ENCODE measurements at regions not wholly inside any gene's neighbourhood (a gene's known extent, or its start where the extent isn't known, plus 50 kb on each side); places are given as distances from the start of the nearest gene placed in this dataset.

GRCh38 chr15:58260205-58260724 is 122.1 kb downstream of the AQP9 start:
- H3K36me3 ChIP-seq (ENCODE audit: insufficient read depth, low read length): no peaks in the 10 kb centered on the region
- no peak overlapping the region for H3K4me3 ChIP-seq (ENCODE audit: low read length)
- H3K27me3 ChIP-seq (ENCODE audit: insufficient read depth, low read length): no peaks in the 10 kb centered on the region
- H3K9me3 ChIP-seq (ENCODE audit: low read length): peaks cover under 1% of the 10 kb centered on the region
- no peak overlapping the region for H2AFZ ChIP-seq (ENCODE audit: low read depth, low read length)
- H3K4me1 ChIP-seq (ENCODE audit: insufficient read depth, low read length): no peaks in the 10 kb centered on the region

- Histone ChIP-seq H3K27me3 (ENCODE audit: insufficient read depth, low read length) (no peaks in the 10 kb centered on the region), H3K4me3 (ENCODE audit: low read length) (no peak overlapping the region), H3K9me3 (ENCODE audit: low read length) (no peaks in the 10 kb centered on the region), H3K36me3 (ENCODE audit: insufficient read depth, low read length) (no peaks in the 10 kb centered on the region), H2AFZ (ENCODE audit: low read depth, low read length) (no peak overlapping the region), H3K4me1 (ENCODE audit: insufficient read depth, low read length) (no peaks in the 10 kb centered on the region)
Observed at GRCh38 chr15:58260725-58261267, 122.6 kb downstream of the AQP9 start.

DNA sequence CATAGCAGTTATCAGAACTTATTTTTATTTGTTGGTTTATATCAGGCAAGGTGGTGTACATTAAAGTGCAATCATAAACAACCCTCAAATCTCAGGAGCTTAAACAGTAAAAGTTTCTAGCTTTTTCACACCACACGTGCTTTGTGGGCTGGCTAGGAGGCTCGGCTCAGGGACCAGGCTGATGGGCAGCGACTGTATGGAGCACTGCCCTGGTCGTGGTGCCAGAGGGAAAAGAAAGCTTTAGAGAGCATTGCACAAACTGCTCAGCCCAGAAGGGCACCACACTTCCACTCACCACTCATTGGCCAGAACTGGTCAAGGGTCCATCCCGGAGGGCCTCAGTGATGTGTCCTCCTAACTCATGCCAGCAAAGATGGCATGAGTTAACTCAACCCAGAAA is 123.2 kb downstream of the AQP9 start:
- no peak overlapping the region for H3K4me3 ChIP-seq (ENCODE audit: low read length)
- H2AFZ ChIP-seq (ENCODE audit: low read depth, low read length): no peak overlapping the region
- H3K36me3 ChIP-seq (ENCODE audit: insufficient read depth, low read length): no peaks in the 10 kb centered on the region
- no peaks in the 10 kb centered on the region for H3K4me1 ChIP-seq (ENCODE audit: insufficient read depth, low read length)
- H3K27me3 ChIP-seq (ENCODE audit: insufficient read depth, low read length): no peaks in the 10 kb centered on the region
- no peaks in the 10 kb centered on the region for H3K9me3 ChIP-seq (ENCODE audit: low read length)

- no peak overlapping the region for H3K4me3 ChIP-seq (ENCODE audit: low read length)
- H2AFZ ChIP-seq (ENCODE audit: low read depth, low read length): no peak overlapping the region
- no peaks in the 10 kb centered on the region for H3K4me1 ChIP-seq (ENCODE audit: insufficient read depth, low read length)
- H3K27me3 ChIP-seq (ENCODE audit: insufficient read depth, low read length): no peaks in the 10 kb centered on the region
- H3K36me3 ChIP-seq (ENCODE audit: insufficient read depth, low read length): no peaks in the 10 kb centered on the region
- H3K9me3 ChIP-seq (ENCODE audit: low read length): no peaks in the 10 kb centered on the region
Observed at GRCh38 chr15:58264053-58264971, 126.1 kb downstream of the AQP9 start.

DNA sequence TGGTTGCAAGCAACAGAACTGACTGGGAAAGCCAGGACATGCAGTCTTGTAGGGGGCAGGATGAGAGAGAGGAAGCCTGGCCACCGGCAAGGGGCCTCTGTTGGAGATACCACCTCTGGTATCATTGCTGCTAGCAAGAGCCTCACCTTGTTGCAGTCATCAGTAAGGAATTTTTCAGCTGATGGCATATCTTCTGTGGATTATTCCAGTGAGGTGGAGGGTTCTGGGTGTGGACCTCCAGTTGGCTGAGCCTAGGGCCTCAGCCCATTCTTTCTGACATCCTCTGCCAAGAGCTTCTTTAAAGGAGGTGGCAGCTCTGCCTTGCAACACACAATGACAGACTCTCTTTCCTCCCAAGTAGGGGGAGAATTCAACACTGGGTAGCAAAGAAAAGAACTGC is 128.9 kb downstream of the AQP9 start:
- H3K36me3 ChIP-seq (ENCODE audit: insufficient read depth, low read length): no peaks in the 10 kb centered on the region
- H2AFZ ChIP-seq (ENCODE audit: low read depth, low read length): no peak overlapping the region
- H3K4me1 ChIP-seq (ENCODE audit: insufficient read depth, low read length): no peaks in the 10 kb centered on the region
- H3K27me3 ChIP-seq (ENCODE audit: insufficient read depth, low read length): no peaks in the 10 kb centered on the region
- H3K4me3 ChIP-seq (ENCODE audit: low read length): no peak overlapping the region
- H3K9me3 ChIP-seq (ENCODE audit: low read length): no peaks in the 10 kb centered on the region

- H3K9me3 ChIP-seq (ENCODE audit: low read length): no peaks in the 10 kb centered on the region
- no peak overlapping the region for H3K4me3 ChIP-seq (ENCODE audit: low read length)
- H2AFZ ChIP-seq (ENCODE audit: low read depth, low read length): no peak overlapping the region
- H3K36me3 ChIP-seq (ENCODE audit: insufficient read depth, low read length): no peaks in the 10 kb centered on the region
- no peaks in the 10 kb centered on the region for H3K4me1 ChIP-seq (ENCODE audit: insufficient read depth, low read length)
- no peaks in the 10 kb centered on the region for H3K27me3 ChIP-seq (ENCODE audit: insufficient read depth, low read length)
Observed at GRCh38 chr15:58268746-58269267, 130.6 kb downstream of the AQP9 start.

GRCh38 chr15:58269455-58270414 is 131.6 kb downstream of the AQP9 start:
- no peak overlapping the region for H2AFZ ChIP-seq (ENCODE audit: low read depth, low read length)
- no peaks in the 10 kb centered on the region for H3K4me1 ChIP-seq (ENCODE audit: insufficient read depth, low read length)
- no peak overlapping the region for H3K4me3 ChIP-seq (ENCODE audit: low read length)

DNA sequence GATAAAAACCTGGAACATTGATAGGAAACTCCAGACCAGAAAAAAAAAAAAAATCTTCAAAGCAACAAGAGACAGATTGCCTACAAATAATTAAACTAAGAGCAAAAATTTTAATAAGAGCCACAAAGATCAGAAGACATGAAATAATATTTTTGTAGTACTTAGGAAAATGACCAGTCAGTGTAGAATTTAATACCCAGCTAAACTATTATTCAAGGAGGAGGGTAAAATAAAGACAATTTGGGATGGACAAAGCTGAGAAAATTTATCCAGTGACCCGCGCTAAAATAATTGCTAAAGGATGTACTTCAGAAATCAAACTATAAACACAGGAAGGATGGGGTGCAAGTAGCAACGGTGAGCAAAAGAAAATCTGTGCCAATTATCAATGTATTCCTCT is 133.2 kb downstream of the AQP9 start:
- Histone ChIP-seq H3K27me3 (ENCODE audit: insufficient read depth, low read length) (no peaks in the 10 kb centered on the region), H3K36me3 (ENCODE audit: insufficient read depth, low read length) (no peaks in the 10 kb centered on the region), H3K9me3 (ENCODE audit: low read length) (no peaks in the 10 kb centered on the region), H2AFZ (ENCODE audit: low read depth, low read length) (no peak overlapping the region), H3K4me1 (ENCODE audit: insufficient read depth, low read length) (no peaks in the 10 kb centered on the region), H3K4me3 (ENCODE audit: low read length) (no peak overlapping the region)

More at GRCh38 chr15:58269455-58270414, 131.6 kb downstream of the AQP9 start:
- Histone ChIP-seq H3K27me3 (ENCODE audit: insufficient read depth, low read length) (no peaks in the 10 kb centered on the region), H3K36me3 (ENCODE audit: insufficient read depth, low read length) (no peaks in the 10 kb centered on the region), H3K9me3 (ENCODE audit: low read length) (no peaks in the 10 kb centered on the region)

GRCh38 chr15:58273104-58273503 is 134.9 kb downstream of the AQP9 start:
- no peak overlapping the region for H3K4me3 ChIP-seq (ENCODE audit: low read length)
- no peaks in the 10 kb centered on the region for H3K9me3 ChIP-seq (ENCODE audit: low read length)
- H3K4me1 ChIP-seq (ENCODE audit: insufficient read depth, low read length): peaks cover under 1% of the 10 kb centered on the region
- H2AFZ ChIP-seq (ENCODE audit: low read depth, low read length): no peak overlapping the region
- H3K36me3 ChIP-seq (ENCODE audit: insufficient read depth, low read length): no peaks in the 10 kb centered on the region
- H3K27me3 ChIP-seq (ENCODE audit: insufficient read depth, low read length): no peaks in the 10 kb centered on the region

GRCh38 chr15:58274885-58275284 is 136.7 kb downstream of the AQP9 start:
- H2AFZ ChIP-seq (ENCODE audit: low read depth, low read length): no peak overlapping the region
- no peaks in the 10 kb centered on the region for H3K9me3 ChIP-seq (ENCODE audit: low read length)
- no peaks in the 10 kb centered on the region for H3K36me3 ChIP-seq (ENCODE audit: insufficient read depth, low read length)
- H3K4me1 ChIP-seq (ENCODE audit: insufficient read depth, low read length): peaks cover 14% of the 10 kb centered on the region
- no peaks in the 10 kb centered on the region for H3K27me3 ChIP-seq (ENCODE audit: insufficient read depth, low read length)
- H3K4me3 ChIP-seq (ENCODE audit: low read length): no peak overlapping the region

DNA sequence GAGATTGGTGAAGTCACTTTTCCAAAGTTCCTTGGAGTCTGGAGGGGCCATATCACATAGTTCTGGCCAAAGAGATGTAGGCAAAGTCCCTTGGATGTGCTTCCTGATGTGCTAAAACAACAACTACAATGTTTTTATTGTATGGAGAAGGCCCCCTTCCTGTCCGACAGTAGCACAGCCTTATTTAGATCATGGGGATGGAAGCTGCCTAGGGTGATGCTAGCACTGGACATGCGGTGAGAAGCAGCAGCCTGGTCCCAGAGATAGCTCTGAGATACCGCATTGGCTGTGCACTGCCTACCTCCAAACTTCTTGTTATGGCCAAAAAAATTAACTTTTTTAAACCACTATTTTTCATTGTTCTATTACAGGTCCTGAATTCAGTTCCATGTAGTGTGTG is 137.6 kb downstream of the AQP9 start:
- Histone ChIP-seq H3K36me3 (ENCODE audit: insufficient read depth, low read length) (no peaks in the 10 kb centered on the region), H2AFZ (ENCODE audit: low read depth, low read length) (no peak overlapping the region), H3K4me1 (ENCODE audit: insufficient read depth, low read length) (peaks cover 14% of the 10 kb centered on the region), H3K4me3 (ENCODE audit: low read length) (no peak overlapping the region), H3K27me3 (ENCODE audit: insufficient read depth, low read length) (no peaks in the 10 kb centered on the region), H3K9me3 (ENCODE audit: low read length) (no peaks in the 10 kb centered on the region)

DNA sequence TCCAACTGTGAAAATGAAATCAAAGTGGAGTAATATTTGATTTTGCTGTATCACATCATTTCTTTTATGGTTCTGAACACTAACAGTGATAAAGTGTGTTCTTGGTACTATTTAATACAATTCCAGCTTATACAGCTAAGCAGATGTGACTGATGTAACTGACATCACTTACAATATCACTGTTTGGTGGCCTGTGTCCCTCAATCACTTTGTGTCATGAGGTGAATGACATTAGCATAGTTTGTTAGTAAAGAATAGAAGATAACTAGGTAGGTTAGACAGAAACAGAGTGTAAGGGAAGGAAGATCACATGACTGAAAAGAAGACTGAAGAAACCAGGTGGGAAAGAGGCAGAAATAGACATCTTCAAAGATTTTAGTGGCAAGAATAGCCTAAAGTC is 138.7 kb downstream of the AQP9 start:
- no peak overlapping the region for H3K4me3 ChIP-seq (ENCODE audit: low read length)
- H3K36me3 ChIP-seq (ENCODE audit: insufficient read depth, low read length): no peaks in the 10 kb centered on the region
- H3K9me3 ChIP-seq (ENCODE audit: low read length): no peaks in the 10 kb centered on the region
- no peaks in the 10 kb centered on the region for H3K27me3 ChIP-seq (ENCODE audit: insufficient read depth, low read length)
- no peak overlapping the region for H2AFZ ChIP-seq (ENCODE audit: low read depth, low read length)
- H3K4me1 ChIP-seq (ENCODE audit: insufficient read depth, low read length): peaks cover 14% of the 10 kb centered on the region
